ENCODE measurements at regions not wholly inside any gene's neighbourhood (a gene's known extent, or its start where the extent isn't known, plus 50 kb on each side); places are given as distances from the start of the nearest gene placed in this dataset.
"Not testable (repeated sequence)": the region's sequence is repeated elsewhere in the genome, so short reads cannot be mapped to it uniquely, and the experiment has no call there.

GRCh38 chr12:73076760-73077159 is 804.6 kb downstream of the TRHDE start:
- Mint-ChIP-seq H3K9me3 (peaks cover 4 to 20% of the 10 kb centered on the region in 2 donors), H3K36me3 (peaks cover 0 to 9% of the 10 kb centered on the region in 2 donors), H3K27ac (no peak overlapping the region)
- no peak for DNase-seq (ENCODE audit: low spot score in 2 of 2)
- ATAC-seq: no peak

- no peaks in the 10 kb centered on the region for H3K36me3 Mint-ChIP-seq
- no peak for ATAC-seq
- DNase-seq (ENCODE audit: low spot score in 2 of 2): no peak
- H3K27ac Mint-ChIP-seq: no peak overlapping the region
- peaks cover 24 to 26% of the 10 kb centered on the region in 2 donors for H3K9me3 Mint-ChIP-seq
Observed at GRCh38 chr12:73083736-73084135, 811.6 kb downstream of the TRHDE start.

- ATAC-seq (no peak), DNase-seq (ENCODE audit: low spot score in 2 of 2) (no peak)
- no peak overlapping the region for H3K27ac Mint-ChIP-seq
- peaks cover 18 to 25% of the 10 kb centered on the region in 2 donors for H3K9me3 Mint-ChIP-seq
- no peaks in the 10 kb centered on the region for H3K36me3 Mint-ChIP-seq
Observed at GRCh38 chr12:73106296-73106695, 834.1 kb downstream of the TRHDE start.

GRCh38 chr12:73106896-73107295 is 834.7 kb downstream of the TRHDE start:
- no peak for ATAC-seq
- peaks cover 12 to 26% of the 10 kb centered on the region in 2 donors for H3K9me3 Mint-ChIP-seq
- no peak for DNase-seq (ENCODE audit: low spot score in 2 of 2)
- no peak overlapping the region for H3K27ac Mint-ChIP-seq
- H3K36me3 Mint-ChIP-seq: no peaks in the 10 kb centered on the region

GRCh38 chr12:73110816-73111215 is 838.6 kb downstream of the TRHDE start:
- Mint-ChIP-seq H3K27ac (no peak overlapping the region), H3K36me3 (no peaks in the 10 kb centered on the region), H3K9me3 (peaks cover 5 to 17% of the 10 kb centered on the region in 2 donors)
- no peak for ATAC-seq
- no peak for DNase-seq (ENCODE audit: low spot score in 2 of 2)

GRCh38 chr12:73112035-73112816 is 840.1 kb downstream of the TRHDE start:
- no peak for DNase-seq (ENCODE audit: low spot score in 2 of 2)
- Mint-ChIP-seq H3K27ac (no peak overlapping the region), H3K36me3 (no peaks in the 10 kb centered on the region), H3K9me3 (peaks cover 5 to 17% of the 10 kb centered on the region in 2 donors)
- no peak for ATAC-seq

GRCh38 chr12:73124480-73124879 is 852.3 kb downstream of the TRHDE start:
- peaks cover 0 to 10% of the 10 kb centered on the region in 2 donors for H3K9me3 Mint-ChIP-seq
- H3K36me3 Mint-ChIP-seq: no peaks in the 10 kb centered on the region
- no peak overlapping the region for H3K27ac Mint-ChIP-seq
- no peak for DNase-seq (ENCODE audit: low spot score in 2 of 2)
- no peak for ATAC-seq

GRCh38 chr12:73125148-73125547 is 853.0 kb downstream of the TRHDE start:
- no peak overlapping the region for H3K27ac Mint-ChIP-seq
- H3K36me3 Mint-ChIP-seq: no peaks in the 10 kb centered on the region
- H3K9me3 Mint-ChIP-seq: peaks cover 0 to 12% of the 10 kb centered on the region in 2 donors
- DNase-seq (ENCODE audit: low spot score in 2 of 2) (no peak), ATAC-seq (no peak)

- ATAC-seq (no peak), DNase-seq (ENCODE audit: low spot score in 2 of 2) (no peak)
- H3K9me3 Mint-ChIP-seq: peaks cover 5 to 6% of the 10 kb centered on the region in 2 donors
- no peaks in the 10 kb centered on the region for H3K36me3 Mint-ChIP-seq
- no peak overlapping the region for H3K27ac Mint-ChIP-seq
Observed at GRCh38 chr12:73136386-73136785, 864.2 kb downstream of the TRHDE start.

- H3K9me3 Mint-ChIP-seq; H3K36me3 Mint-ChIP-seq; ATAC-seq; H3K27ac Mint-ChIP-seq; DNase-seq (ENCODE audit: low spot score in 2 of 2): not testable (repeated sequence)
Observed at GRCh38 chr12:73139642-73140041, 867.5 kb downstream of the TRHDE start.

GRCh38 chr12:73158341-73158740 is 886.2 kb downstream of the TRHDE start:
- Mint-ChIP-seq H3K36me3 (no peaks in the 10 kb centered on the region), H3K9me3 (peaks cover 8 to 22% of the 10 kb centered on the region in 2 donors), H3K27ac (no peak overlapping the region)
- DNase-seq (ENCODE audit: low spot score in 2 of 2) (no peak), ATAC-seq (no peak)

- DNase-seq (ENCODE audit: low spot score in 2 of 2) (no peak), ATAC-seq (no peak)
- H3K36me3 Mint-ChIP-seq: no peaks in the 10 kb centered on the region
- no peak overlapping the region for H3K27ac Mint-ChIP-seq
- peaks cover 8 to 22% of the 10 kb centered on the region in 2 donors for H3K9me3 Mint-ChIP-seq
Observed at GRCh38 chr12:73159954-73160353, 887.8 kb downstream of the TRHDE start.

GRCh38 chr12:73161970-73162369 is 889.8 kb downstream of the TRHDE start:
- ATAC-seq (no peak), DNase-seq (ENCODE audit: low spot score in 2 of 2) (no peak)
- peaks cover 8 to 22% of the 10 kb centered on the region in 2 donors for H3K9me3 Mint-ChIP-seq
- no peak overlapping the region for H3K27ac Mint-ChIP-seq
- no peaks in the 10 kb centered on the region for H3K36me3 Mint-ChIP-seq

- H3K27ac Mint-ChIP-seq: no peak overlapping the region
- ATAC-seq: no peak
- H3K36me3 Mint-ChIP-seq: no peaks in the 10 kb centered on the region
- no peak for DNase-seq (ENCODE audit: low spot score in 2 of 2)
- H3K9me3 Mint-ChIP-seq: peaks cover 20 to 30% of the 10 kb centered on the region in 2 donors
Observed at GRCh38 chr12:73180734-73181133, 908.6 kb downstream of the TRHDE start.

- DNase-seq (ENCODE audit: low spot score in 2 of 2) (no peak), ATAC-seq (no peak)
- Mint-ChIP-seq H3K27ac (no peak overlapping the region), H3K36me3 (peaks cover 2 to 3% of the 10 kb centered on the region in 2 donors), H3K9me3 (peaks cover 23 to 32% of the 10 kb centered on the region in 2 donors)
Observed at GRCh38 chr12:73181244-73181643, 909.1 kb downstream of the TRHDE start.

- DNase-seq (ENCODE audit: low spot score in 2 of 2): no peak
- no peak overlapping the region for H3K27ac Mint-ChIP-seq
- H3K36me3 Mint-ChIP-seq: peaks cover 5 to 11% of the 10 kb centered on the region in 2 donors
- peaks cover 32 to 34% of the 10 kb centered on the region in 2 donors for H3K9me3 Mint-ChIP-seq
- no peak for ATAC-seq
Observed at GRCh38 chr12:73185403-73185802, 913.2 kb downstream of the TRHDE start.

GRCh38 chr12:73186272-73186671 is 914.1 kb downstream of the TRHDE start:
- Mint-ChIP-seq H3K36me3 (peaks cover 9 to 11% of the 10 kb centered on the region in 2 donors), H3K27ac (no peak overlapping the region), H3K9me3 (peaks cover 37 to 40% of the 10 kb centered on the region in 2 donors)
- ATAC-seq (no peak), DNase-seq (ENCODE audit: low spot score in 2 of 2) (no peak)

GRCh38 chr12:73187765-73188164 is 915.6 kb downstream of the TRHDE start:
- no peak for ATAC-seq
- Mint-ChIP-seq H3K36me3 (peaks cover 9 to 11% of the 10 kb centered on the region in 2 donors), H3K9me3 (peaks cover 37% of the 10 kb centered on the region in 2 donors), H3K27ac (no peak overlapping the region)
- no peak for DNase-seq (ENCODE audit: low spot score in 2 of 2)

Measured in activated naive CD4-positive, alpha-beta T cell treated with anti-CD3 and anti-CD28 coated beads, Interleukin-2, amount 50 U/mL, for 72 hours (primary cell).